ENCODE measurements at regions not wholly inside any gene's neighbourhood (a gene's known extent, or its start where the extent isn't known, plus 50 kb on each side); places are given as distances from the start of the nearest gene placed in this dataset.

DNA sequence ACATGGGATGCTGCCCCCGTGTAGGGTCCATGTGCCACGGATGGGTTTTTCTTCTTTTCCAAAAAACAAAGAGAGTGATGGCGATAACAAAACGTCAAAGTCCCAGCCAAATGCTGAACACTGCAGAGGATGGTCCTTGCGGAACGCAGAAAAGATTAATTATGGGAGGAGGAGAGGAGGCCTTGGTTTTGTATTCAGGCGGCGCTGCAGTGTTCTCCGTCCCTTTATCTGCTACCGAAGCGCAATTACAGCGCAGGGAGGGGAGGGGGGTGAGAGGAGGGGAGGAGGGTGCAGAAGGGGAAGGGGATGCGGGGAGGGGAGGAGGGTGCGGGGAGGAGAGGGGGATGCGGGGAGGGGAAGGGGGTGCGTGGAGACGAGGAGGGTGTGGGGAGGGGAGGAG lies 131.8 kb upstream of the PRKCQ start:
- Histone ChIP-seq H3K4me1 (ENCODE audit: insufficient read depth, low read length, severe bottlenecking) (no peaks in the 10 kb centered on the region), H3K9me2 (ENCODE audit: low read depth, low read length) (no peaks in the 10 kb centered on the region), H4K20me1 (ENCODE audit: insufficient read depth, low read length) (no peaks in the 10 kb centered on the region), H3K79me2 (ENCODE audit: insufficient read depth, low read length) (no peaks in the 10 kb centered on the region), H3K27ac (ENCODE audit: low read depth, low read length, poor library complexity, severe bottlenecking) (no peak overlapping the region), H3K36me3 (ENCODE audit: insufficient read depth, low read length) (no peaks in the 10 kb centered on the region), H3K9ac (ENCODE audit: low read length) (no peak overlapping the region), H3K4me3 (ENCODE audit: low read depth, low read length, poor library complexity, severe bottlenecking) (no peak overlapping the region), H3K9me3 (ENCODE audit: low read length) (no peaks in the 10 kb centered on the region), H3K4me2 (ENCODE audit: low read length) (no peak overlapping the region), H3F3A (ENCODE audit: insufficient read depth, low read length) (no peaks in the 10 kb centered on the region), H3K27me3 (ENCODE audit: insufficient read depth, low read length) (no peaks in the 10 kb centered on the region), H2AFZ (ENCODE audit: low read length) (no peak overlapping the region)
- TF ChIP-seq, protein P1, sequence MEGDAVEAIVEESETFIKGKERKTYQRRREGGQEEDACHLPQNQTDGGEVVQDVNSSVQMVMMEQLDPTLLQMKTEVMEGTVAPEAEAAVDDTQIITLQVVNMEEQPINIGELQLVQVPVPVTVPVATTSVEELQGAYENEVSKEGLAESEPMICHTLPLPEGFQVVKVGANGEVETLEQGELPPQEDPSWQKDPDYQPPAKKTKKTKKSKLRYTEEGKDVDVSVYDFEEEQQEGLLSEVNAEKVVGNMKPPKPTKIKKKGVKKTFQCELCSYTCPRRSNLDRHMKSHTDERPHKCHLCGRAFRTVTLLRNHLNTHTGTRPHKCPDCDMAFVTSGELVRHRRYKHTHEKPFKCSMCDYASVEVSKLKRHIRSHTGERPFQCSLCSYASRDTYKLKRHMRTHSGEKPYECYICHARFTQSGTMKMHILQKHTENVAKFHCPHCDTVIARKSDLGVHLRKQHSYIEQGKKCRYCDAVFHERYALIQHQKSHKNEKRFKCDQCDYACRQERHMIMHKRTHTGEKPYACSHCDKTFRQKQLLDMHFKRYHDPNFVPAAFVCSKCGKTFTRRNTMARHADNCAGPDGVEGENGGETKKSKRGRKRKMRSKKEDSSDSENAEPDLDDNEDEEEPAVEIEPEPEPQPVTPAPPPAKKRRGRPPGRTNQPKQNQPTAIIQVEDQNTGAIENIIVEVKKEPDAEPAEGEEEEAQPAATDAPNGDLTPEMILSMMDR (IDR thresholded peaks at IDR 0.05; ENCODE audit: low read length): no peak
- no peak for TF ChIP-seq EZH2 (IDR thresholded peaks at IDR 0.05; ENCODE audit: borderline replicate concordance, low read length)

DNA sequence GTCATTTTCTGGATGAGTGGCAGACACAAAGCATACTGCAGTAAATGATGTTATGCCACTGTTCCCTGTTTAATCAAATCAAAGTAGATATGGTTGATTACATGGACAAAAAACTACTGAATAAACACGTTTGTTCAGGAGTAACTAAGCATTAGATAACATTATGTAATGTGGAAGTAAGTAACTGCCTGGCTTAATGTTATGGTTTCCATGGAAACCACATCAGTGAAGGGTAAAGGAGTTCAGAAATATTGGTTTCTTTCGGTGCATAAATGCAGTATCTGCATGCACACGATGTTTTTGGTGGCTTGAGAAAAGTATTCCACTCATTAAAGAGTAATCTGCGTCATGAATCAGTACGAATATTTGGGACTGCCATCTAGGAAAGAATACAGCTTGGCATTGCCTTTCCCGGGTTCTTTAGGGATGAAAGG lies 131.3 kb upstream of the PRKCQ start:
- H3K27ac ChIP-seq (ENCODE audit: low read depth, low read length, poor library complexity, severe bottlenecking): no peak overlapping the region
- no peak overlapping the region for H3K9ac ChIP-seq (ENCODE audit: low read length)
- H3K9me2 ChIP-seq (ENCODE audit: low read depth, low read length): no peaks in the 10 kb centered on the region
- no peaks in the 10 kb centered on the region for H3K36me3 ChIP-seq (ENCODE audit: insufficient read depth, low read length)
- TF ChIP-seq, protein P1 (IDR thresholded peaks at IDR 0.05; ENCODE audit: low read length): no peak
- no peak for TF ChIP-seq EZH2 (IDR thresholded peaks at IDR 0.05; ENCODE audit: borderline replicate concordance, low read length)
- H3K27me3 ChIP-seq (ENCODE audit: insufficient read depth, low read length): no peaks in the 10 kb centered on the region
- H3K4me2 ChIP-seq (ENCODE audit: low read length): no peak overlapping the region
- no peak overlapping the region for H2AFZ ChIP-seq (ENCODE audit: low read length)
- no peaks in the 10 kb centered on the region for H3K4me1 ChIP-seq (ENCODE audit: insufficient read depth, low read length, severe bottlenecking)
- H3K9me3 ChIP-seq (ENCODE audit: low read length): no peaks in the 10 kb centered on the region
- no peak overlapping the region for H3K4me3 ChIP-seq (ENCODE audit: low read depth, low read length, poor library complexity, severe bottlenecking)
- no peaks in the 10 kb centered on the region for H3F3A ChIP-seq (ENCODE audit: insufficient read depth, low read length)
- no peaks in the 10 kb centered on the region for H3K79me2 ChIP-seq (ENCODE audit: insufficient read depth, low read length)
- H4K20me1 ChIP-seq (ENCODE audit: insufficient read depth, low read length): no peaks in the 10 kb centered on the region

DNA sequence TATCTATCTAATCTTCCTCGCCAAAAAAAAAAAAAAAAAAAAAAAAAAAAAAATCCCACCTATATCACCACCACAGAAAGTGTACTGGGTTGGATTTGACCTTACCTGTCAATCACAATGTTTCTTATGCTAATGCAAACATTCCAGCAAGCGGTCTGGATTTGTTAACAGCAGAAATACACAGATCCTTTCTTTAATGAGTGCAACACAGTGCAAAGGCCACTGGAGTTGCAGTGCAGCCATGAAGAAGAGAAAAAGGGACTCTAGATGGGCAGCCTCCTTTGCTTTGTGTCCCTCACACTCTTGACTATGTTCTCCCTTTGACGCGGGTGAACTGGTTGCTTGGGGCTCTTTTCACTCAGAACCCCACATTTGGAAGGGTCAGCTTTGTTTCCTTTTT lies 127.3 kb upstream of the PRKCQ start:
- H3K9ac ChIP-seq (ENCODE audit: low read length): no peak overlapping the region

More for the DNA sequence above, 127.3 kb upstream of the PRKCQ start:
- H3K27me3 ChIP-seq (ENCODE audit: insufficient read depth, low read length): no peaks in the 10 kb centered on the region
- TF ChIP-seq, protein P1 (IDR thresholded peaks at IDR 0.05; ENCODE audit: low read length): no peak
- no peak for TF ChIP-seq EZH2 (IDR thresholded peaks at IDR 0.05; ENCODE audit: borderline replicate concordance, low read length)
- no peak overlapping the region for H3K4me3 ChIP-seq (ENCODE audit: low read depth, low read length, poor library complexity, severe bottlenecking)
- H3K79me2 ChIP-seq (ENCODE audit: insufficient read depth, low read length): no peaks in the 10 kb centered on the region
- no peak overlapping the region for H2AFZ ChIP-seq (ENCODE audit: low read length)
- no peaks in the 10 kb centered on the region for H3K4me1 ChIP-seq (ENCODE audit: insufficient read depth, low read length, severe bottlenecking)
- H3K36me3 ChIP-seq (ENCODE audit: insufficient read depth, low read length): no peaks in the 10 kb centered on the region
- H4K20me1 ChIP-seq (ENCODE audit: insufficient read depth, low read length): no peaks in the 10 kb centered on the region
- H3F3A ChIP-seq (ENCODE audit: insufficient read depth, low read length): no peaks in the 10 kb centered on the region
- H3K9me3 ChIP-seq (ENCODE audit: low read length): no peaks in the 10 kb centered on the region
- no peaks in the 10 kb centered on the region for H3K9me2 ChIP-seq (ENCODE audit: low read depth, low read length)
- H3K27ac ChIP-seq (ENCODE audit: low read depth, low read length, poor library complexity, severe bottlenecking): no peak overlapping the region
- H3K4me2 ChIP-seq (ENCODE audit: low read length): no peak overlapping the region
